H9 (cell line): ENCODE measurements at regions not wholly inside any gene's neighbourhood (a gene's known extent, or its start where the extent isn't known, plus 50 kb on each side); places are given as distances from the start of the nearest gene placed in this dataset.

ENCODE experiments used
- DNase-seq: peaks from one replicate; pipeline ENCODE4 v3.0.0-alpha.2; 2017
- H2AFZ ChIP-seq: one replicate; pipeline ENCODE4 v1.6.1; 2013; ENCODE audit warnings: mild to moderate bottlenecking, low read length, control low read depth, moderate library complexity
- H2AK5ac ChIP-seq: 2 replicates; pipeline ENCODE4 v1.6.1; 2013; ENCODE audit warnings: low read length, control low read depth, mixed read lengths; ENCODE audit not compliant: insufficient read length
- H2BK120ac ChIP-seq: one replicate; pipeline ENCODE4 v1.6.1; 2013; ENCODE audit warnings: low read depth, mild to moderate bottlenecking, low read length, control low read depth, inconsistent platforms; ENCODE audit not compliant: poor library complexity, severe bottlenecking
- H2BK12ac ChIP-seq: 2 replicates; pipeline ENCODE4 v1.6.1; 2013; ENCODE audit warnings: low read length, control low read depth, mixed read lengths, low read depth; ENCODE audit not compliant: insufficient read length
- H2BK15ac ChIP-seq: 2 replicates; pipeline ENCODE4 v1.6.1; 2013; ENCODE audit warnings: low read depth, low read length, control low read depth
- H2BK20ac ChIP-seq: one replicate; pipeline ENCODE4 v1.6.1; 2013; ENCODE audit warnings: low read depth, mild to moderate bottlenecking, low read length, control low read depth, inconsistent platforms; ENCODE audit not compliant: poor library complexity, severe bottlenecking
- H2BK5ac ChIP-seq: 2 replicates; pipeline ENCODE4 v1.6.1; 2013; ENCODE audit warnings: low read length, control low read depth, mixed read lengths; ENCODE audit not compliant: insufficient read length
- H3K14ac ChIP-seq: 2 replicates; pipeline ENCODE4 v1.6.1; 2013; ENCODE audit warnings: low read length, control low read depth; ENCODE audit not compliant: insufficient read depth
- H3K18ac ChIP-seq: 2 replicates; pipeline ENCODE4 v1.6.1; 2013; ENCODE audit warnings: low read depth, mild to moderate bottlenecking, mixed read lengths, low read length, control low read depth; ENCODE audit not compliant: insufficient read length
- H3K23ac ChIP-seq: 2 replicates; pipeline ENCODE4 v1.6.1; 2013; ENCODE audit warnings: low read length, control low read depth, mixed read lengths, low read depth; ENCODE audit not compliant: insufficient read length
- H3K23me2 ChIP-seq: 2 replicates; pipeline ENCODE4 v1.6.1; 2013; ENCODE audit warnings: low read depth, mild to moderate bottlenecking, mixed read lengths, low read length, control low read depth; ENCODE audit not compliant: insufficient read length, poor library complexity, severe bottlenecking
- H3K27ac ChIP-seq: 2 replicates; pipeline ENCODE4 v1.5.1; 2013; ENCODE audit warnings: low read length, control low read depth, mixed read lengths, low read depth; ENCODE audit not compliant: insufficient read length
- H3K27me3 ChIP-seq: 2 replicates; pipeline ENCODE4 v1.6.1; 2013; ENCODE audit warnings: low read length, control low read depth, inconsistent platforms; ENCODE audit not compliant: insufficient read depth
- H3K4ac ChIP-seq: 2 replicates; pipeline ENCODE4 v1.6.1; 2013; ENCODE audit warnings: low read depth, mild to moderate bottlenecking, control low read depth, inconsistent platforms, low read length, moderate library complexity
- H3K4me1 ChIP-seq: 2 replicates; pipeline ENCODE4 v1.6.1; 2013; ENCODE audit warnings: low read length, control low read depth, inconsistent platforms; ENCODE audit not compliant: insufficient read depth
- H3K4me2 ChIP-seq: 2 replicates; pipeline ENCODE4 v1.6.1; 2013; ENCODE audit warnings: low read length, control low read depth, mixed read lengths; ENCODE audit not compliant: insufficient read length, insufficient read depth
- H3K56ac ChIP-seq: 2 replicates; pipeline ENCODE4 v1.6.1; 2013; ENCODE audit warnings: low read depth, mild to moderate bottlenecking, mixed read lengths, low read length, control low read depth; ENCODE audit not compliant: insufficient read length
- H3K79me1 ChIP-seq: 2 replicates; pipeline ENCODE4 v1.6.1; 2013; ENCODE audit warnings: low read depth, mild to moderate bottlenecking, moderate library complexity, low read length, control low read depth, inconsistent platforms; ENCODE audit not compliant: insufficient read depth, poor library complexity, severe bottlenecking
- H3K79me2 ChIP-seq: 2 replicates; pipeline ENCODE4 v1.6.1; 2013; ENCODE audit warnings: low read length, control low read depth, inconsistent platforms; ENCODE audit not compliant: insufficient read depth
- H3K9ac ChIP-seq: 2 replicates; pipeline ENCODE4 v1.6.1; 2013; ENCODE audit warnings: low read length, control low read depth, mixed read lengths; ENCODE audit not compliant: insufficient read length; ENCODE audit errors: extremely low read depth
- H3K9me3 ChIP-seq: one replicate; pipeline ENCODE4 v1.6.1; 2013; ENCODE audit warnings: low read depth, low read length, inconsistent platforms; ENCODE audit not compliant: control insufficient read depth
- H3T11ph ChIP-seq: one replicate; pipeline ENCODE4 v1.6.1; 2013; ENCODE audit warnings: mild to moderate bottlenecking, low read length, control low read depth, inconsistent platforms
- H4K20me1 ChIP-seq: one replicate; pipeline ENCODE4 v1.6.1; 2013; ENCODE audit not compliant: control insufficient read depth, insufficient read length, insufficient read depth
- H4K5ac ChIP-seq: 2 replicates; pipeline ENCODE4 v1.6.1; 2013; ENCODE audit warnings: low read depth, mild to moderate bottlenecking, mixed read lengths, low read length, control low read depth; ENCODE audit not compliant: insufficient read length
- H4K8ac ChIP-seq: replicated peaks from 2 replicates; pipeline ENCODE4 v1.6.1; 2013; ENCODE audit warnings: low read length, control low read depth, mixed read lengths, low read depth; ENCODE audit not compliant: insufficient read length
- H4K91ac ChIP-seq: 2 replicates; pipeline ENCODE4 v1.6.1; 2013; ENCODE audit warnings: low read depth, mild to moderate bottlenecking, moderate library complexity, mixed read lengths, low read length, control low read depth; ENCODE audit not compliant: insufficient read length
- H3K27ac Mint-ChIP-seq, 3 experiments: 2 replicates in 2 of 3; 3 replicates in 1 of 3; pipeline ENCODE4 v1.8.0; 2020 to 2021; ENCODE audit warnings: mixed read lengths in 3 of 3, mild to moderate bottlenecking in 1 of 3, moderate library complexity in 1 of 3
- H3K27me3 Mint-ChIP-seq: 2 replicates; pipeline ENCODE4 v1.8.0; 2021; ENCODE audit warnings: low read depth, mild to moderate bottlenecking, moderate library complexity, mixed read lengths
- H3K36me3 Mint-ChIP-seq, 3 experiments: 2 replicates in 2 of 3; 3 replicates in 1 of 3; pipeline ENCODE4 v1.8.0; 2020 to 2021; ENCODE audit warnings: low read depth in 3 of 3, mixed read lengths in 3 of 3; ENCODE audit not compliant: insufficient read depth in 1 of 3
- H3K4me1 Mint-ChIP-seq, 2 experiments: 2 replicates each; pipeline ENCODE4 v1.8.0; 2020; ENCODE audit warnings: mixed read lengths in 2 of 2
- H3K4me3 Mint-ChIP-seq, 2 experiments: 2 replicates in 1 of 2; 3 replicates in 1 of 2; pipeline ENCODE4 v1.8.0; 2020 to 2021; ENCODE audit warnings: mild to moderate bottlenecking in 2 of 2, mixed read lengths in 2 of 2, moderate library complexity in 1 of 2
- H3K9me3 Mint-ChIP-seq, 2 experiments: 2 replicates in 1 of 2; 3 replicates in 1 of 2; pipeline ENCODE4 v1.8.0; 2020; ENCODE audit warnings: mild to moderate bottlenecking in 2 of 2, mixed read lengths in 2 of 2, moderate library complexity in 1 of 2
- WGBS: extraction: QIAGEN DNeasy Blood & Tissue Kit; methylation state at CpG from one replicate; pipeline ENCODE4 v1.1.7; 2013; ENCODE audit warnings: missing lambda C conversion rate, low lambda C conversion rate, mixed read lengths; ENCODE audit not compliant: insufficient read length; ENCODE audit errors: extremely low coverage; 5-methylcytosine and 5-hydroxymethylcytosine counted together
- TF ChIP-seq, protein P1 (sequence below): fragments of 200-600 bp; sonication (generic); conservative IDR thresholded peaks from 3 replicates; pipeline ENCODE4 v1.8.0; 2021; ENCODE audit warnings: antibody characterized with exemption, mild to moderate bottlenecking

- H2AFZ ChIP-seq: no peak overlapping the region
Observed at GRCh38 chr2:228247335-228247734, 65.8 kb upstream of the SPHKAP start.

More at GRCh38 chr2:228247335-228247734, 65.8 kb upstream of the SPHKAP start:
- Histone ChIP-seq H3T11ph (no peak overlapping the region), H3K4ac (no peak overlapping the region), H3K4me2 (no peak overlapping the region), H3K79me1 (no peaks in the 10 kb centered on the region), H2BK20ac (no peak overlapping the region), H3K27ac (no peak overlapping the region), H2BK15ac (no peak overlapping the region), H3K14ac (no peak overlapping the region), H3K9me3 (no peaks in the 10 kb centered on the region), H3K23me2 (no peaks in the 10 kb centered on the region), H3K9ac (no peak overlapping the region), H4K8ac (no peak overlapping the region), H2AK5ac (no peak overlapping the region), H2BK12ac (no peak overlapping the region), H3K18ac (no peak overlapping the region), H4K91ac (no peak overlapping the region), H3K56ac (no peak overlapping the region), H3K79me2 (no peaks in the 10 kb centered on the region), H4K20me1 (no peaks in the 10 kb centered on the region), H3K4me1 (no peaks in the 10 kb centered on the region), H2BK5ac (no peak overlapping the region), H4K5ac (no peak overlapping the region), H3K27me3 (no peaks in the 10 kb centered on the region), H2BK120ac (no peak overlapping the region), H3K23ac (no peak overlapping the region)
- no peak for DNase-seq
- TF ChIP-seq, protein P1, sequence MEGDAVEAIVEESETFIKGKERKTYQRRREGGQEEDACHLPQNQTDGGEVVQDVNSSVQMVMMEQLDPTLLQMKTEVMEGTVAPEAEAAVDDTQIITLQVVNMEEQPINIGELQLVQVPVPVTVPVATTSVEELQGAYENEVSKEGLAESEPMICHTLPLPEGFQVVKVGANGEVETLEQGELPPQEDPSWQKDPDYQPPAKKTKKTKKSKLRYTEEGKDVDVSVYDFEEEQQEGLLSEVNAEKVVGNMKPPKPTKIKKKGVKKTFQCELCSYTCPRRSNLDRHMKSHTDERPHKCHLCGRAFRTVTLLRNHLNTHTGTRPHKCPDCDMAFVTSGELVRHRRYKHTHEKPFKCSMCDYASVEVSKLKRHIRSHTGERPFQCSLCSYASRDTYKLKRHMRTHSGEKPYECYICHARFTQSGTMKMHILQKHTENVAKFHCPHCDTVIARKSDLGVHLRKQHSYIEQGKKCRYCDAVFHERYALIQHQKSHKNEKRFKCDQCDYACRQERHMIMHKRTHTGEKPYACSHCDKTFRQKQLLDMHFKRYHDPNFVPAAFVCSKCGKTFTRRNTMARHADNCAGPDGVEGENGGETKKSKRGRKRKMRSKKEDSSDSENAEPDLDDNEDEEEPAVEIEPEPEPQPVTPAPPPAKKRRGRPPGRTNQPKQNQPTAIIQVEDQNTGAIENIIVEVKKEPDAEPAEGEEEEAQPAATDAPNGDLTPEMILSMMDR: no peak
- no CpG with 5 or more reads among the region's 2 CpGs for WGBS
- no peaks in the 10 kb centered on the region for H3K36me3 Mint-ChIP-seq
- no peak overlapping the region for H3K4me3 Mint-ChIP-seq
- no peaks in the 10 kb centered on the region for H3K27me3 Mint-ChIP-seq
- no peak overlapping the region for H3K27ac Mint-ChIP-seq
- H3K9me3 Mint-ChIP-seq: no peaks in the 10 kb centered on the region
- no peaks in the 10 kb centered on the region for H3K4me1 Mint-ChIP-seq
